Endothelial cell of umbilical vein (primary cell): ENCODE measurements at regions not wholly inside any gene's neighbourhood (a gene's known extent, or its start where the extent isn't known, plus 50 kb on each side); places are given as distances from the start of the nearest gene placed in this dataset.

Experiments used
- BruUV-seq: library from RNA; stranded (reverse); fragments of 400-500 nt; replicated peaks from 2 replicates; lab custom pipeline; 2021; lab: Mats Ljungman, UMichigan
- CTCF ChIA-PET: fragments of 300-600, 350-600 bp; sonication (Branson Sonifier 250); formaldehyde crosslinking; loops from one replicate; lab custom pipeline; 2021; ENCODE audit warnings: antibody characterized with exemption, inconsistent platforms; lab: Charles Lee
- POLR2A ChIA-PET: fragments of 300-600, 350-600 bp; sonication (Branson Sonifier 250); formaldehyde crosslinking; loops from one replicate; lab custom pipeline; 2021; ENCODE audit warnings: antibody characterized with exemption, inconsistent platforms; lab: Charles Lee
- DNase-seq: peaks from one replicate; pipeline ENCODE4 v3.0.0-alpha.2; 2011; ENCODE audit warnings: low read depth, low spot score
- FAIRE-seq: peaks from 2 replicates; lab custom pipeline; 2011; peaks lifted over from hg19 to GRCh38; lab: Jason Lieb, UNC
- H2AFZ ChIP-seq: 2 replicates; pipeline ENCODE4 v1.6.0; 2012; ENCODE audit warnings: low read depth, low read length, control low read depth, inconsistent platforms
- H3K27ac ChIP-seq: 2 replicates; pipeline ENCODE4 v1.5.1; 2011; ENCODE audit warnings: low read depth, mild to moderate bottlenecking, control low read depth, low read length, moderate library complexity; ENCODE audit not compliant: insufficient read depth
- H3K27me3 ChIP-seq, 2 experiments: 2 replicates each; pipeline versions ENCODE4 v1.6.0 to v1.6.1; 2011; ENCODE audit warnings: low read length in 2 of 2, mixed read lengths in 1 of 2; ENCODE audit not compliant: control insufficient read depth in 2 of 2, insufficient read depth in 2 of 2
- H3K36me3 ChIP-seq, 2 experiments: 2 replicates in 1 of 2; 3 replicates in 1 of 2; pipeline ENCODE4 v1.5.1; 2011; ENCODE audit warnings: low read length in 2 of 2, mild to moderate bottlenecking in 1 of 2, moderate library complexity in 1 of 2; ENCODE audit not compliant: control insufficient read depth in 2 of 2, insufficient read depth in 2 of 2; ENCODE audit errors: extremely low read depth in 1 of 2
- H3K4me1 ChIP-seq: 3 replicates; pipeline ENCODE4 v1.5.1; 2011; ENCODE audit warnings: mild to moderate bottlenecking, low read length; ENCODE audit not compliant: control insufficient read depth, insufficient read depth; ENCODE audit errors: extremely low read depth
- H3K4me2 ChIP-seq: 2 replicates; pipeline ENCODE4 v1.6.1; 2011; ENCODE audit warnings: low read length, control low read depth, mixed read lengths; ENCODE audit not compliant: insufficient read depth
- H3K4me3 ChIP-seq, 3 experiments: fragments of 200-600 bp in 1 of 3; sonication (generic), shearing (Covaris generic) in 1 of 3; replicated peaks in 1 of 3; 2 replicates each; pipeline ENCODE4 v1.5.1; 2011 to 2016; ENCODE audit warnings: control low read depth in 3 of 3, low read length in 3 of 3, mild to moderate bottlenecking in 2 of 3, inconsistent platforms in 1 of 3, low read depth in 1 of 3, moderate library complexity in 1 of 3; ENCODE audit not compliant: insufficient read depth in 1 of 3
- H3K79me2 ChIP-seq: 2 replicates; pipeline ENCODE4 v1.6.0; 2012; ENCODE audit warnings: low read length, inconsistent platforms; ENCODE audit not compliant: control insufficient read depth, insufficient read depth
- H3K9ac ChIP-seq: replicated peaks from 2 replicates; pipeline ENCODE3; 2011; ENCODE audit warnings: low read length, control low read depth; ENCODE audit not compliant: insufficient read depth; ENCODE audit errors: extremely low read depth
- H3K9me1 ChIP-seq: replicated peaks from 3 replicates; pipeline ENCODE4 v1.6.0; 2011; ENCODE audit warnings: mild to moderate bottlenecking, low read length; ENCODE audit not compliant: control insufficient read depth, insufficient read depth; ENCODE audit errors: extremely low read depth
- H3K9me3 ChIP-seq: replicated peaks from 2 replicates; pipeline ENCODE4 v1.5.1; 2012; ENCODE audit warnings: low read length, inconsistent platforms; ENCODE audit not compliant: control insufficient read depth, insufficient read depth
- H4K20me1 ChIP-seq: replicated peaks from 2 replicates; pipeline ENCODE3; 2011; ENCODE audit warnings: mild to moderate bottlenecking, low read length; ENCODE audit not compliant: control insufficient read depth, insufficient read depth; ENCODE audit errors: extremely low read depth
- EZH2 ChIP-seq: IDR thresholded peaks from 2 replicates; pipeline ENCODE4 v1.6.1; 2012; ENCODE audit warnings: borderline replicate concordance, low read depth, mild to moderate bottlenecking, moderate library complexity, low read length, inconsistent platforms; ENCODE audit not compliant: severe bottlenecking
- FOS ChIP-seq: IDR thresholded peaks from 2 replicates; pipeline ENCODE4 v1.6.1; 2011; ENCODE audit warnings: mild to moderate bottlenecking, low read length, moderate library complexity, borderline replicate concordance; ENCODE audit not compliant: insufficient read depth
- GATA2 ChIP-seq: IDR thresholded peaks from 2 replicates; pipeline ENCODE4 v1.7.0; 2011; ENCODE audit warnings: low read depth, mild to moderate bottlenecking, moderate library complexity, mixed read lengths, low read length; ENCODE audit not compliant: insufficient read length, insufficient read depth
- JUN ChIP-seq: IDR thresholded peaks from 2 replicates; pipeline ENCODE4 v1.6.1; 2011; ENCODE audit warnings: borderline replicate concordance, low read depth; ENCODE audit not compliant: insufficient read length, insufficient read depth
- MYC ChIP-seq: IDR thresholded peaks from one replicate; pipeline ENCODE4 v1.6.1; 2011; ENCODE audit warnings: mild to moderate bottlenecking, low read depth, low read length
- POLR2A ChIP-seq: IDR thresholded peaks from 2 replicates; pipeline ENCODE4 v1.6.1; 2012; ENCODE audit warnings: low read depth, mild to moderate bottlenecking, control low read depth, low read length
- POLR2AphosphoS5 ChIP-seq: IDR thresholded peaks from 2 replicates; pipeline ENCODE4 v1.6.1; 2012; ENCODE audit warnings: low read depth, mild to moderate bottlenecking, control low read depth, low read length, moderate library complexity; ENCODE audit not compliant: insufficient read depth
- dilution Hi-C: fragments of 300-500 bp; cut with MboI; formaldehyde crosslinking; loops from one replicate; pipeline ENCODE4 v1.15.0; 2019; ENCODE audit warnings: low sequenced_read_pairs; ENCODE audit not compliant: extremely low pct_ligation_motif_present
- intact Hi-C: fragments of 100-400 bp; cut with micrococcal nuclease; formaldehyde crosslinking; loops from one replicate; pipeline ENCODE4 v1.10.0; 2022
- TF ChIP-seq, protein P1 (sequence below), 2 donors: IDR thresholded peaks; 1 replicate in 1 of 2; 2 replicates in 1 of 2; pipeline ENCODE4 v1.5.1; 2011; ENCODE audit warnings: low read length in 2 of 2, mild to moderate bottlenecking in 2 of 2, moderate library complexity in 2 of 2, control low read depth in 1 of 2, inconsistent platforms in 1 of 2, low read depth in 1 of 2; ENCODE audit not compliant: insufficient read depth in 1 of 2; ENCODE audit errors: extremely low read depth in 1 of 2
- TF ChIP-seq, protein P2 (sequence below): IDR thresholded peaks from 2 replicates; pipeline ENCODE4 v1.6.1; 2011; ENCODE audit not compliant: insufficient read depth, insufficient read length

DNA sequence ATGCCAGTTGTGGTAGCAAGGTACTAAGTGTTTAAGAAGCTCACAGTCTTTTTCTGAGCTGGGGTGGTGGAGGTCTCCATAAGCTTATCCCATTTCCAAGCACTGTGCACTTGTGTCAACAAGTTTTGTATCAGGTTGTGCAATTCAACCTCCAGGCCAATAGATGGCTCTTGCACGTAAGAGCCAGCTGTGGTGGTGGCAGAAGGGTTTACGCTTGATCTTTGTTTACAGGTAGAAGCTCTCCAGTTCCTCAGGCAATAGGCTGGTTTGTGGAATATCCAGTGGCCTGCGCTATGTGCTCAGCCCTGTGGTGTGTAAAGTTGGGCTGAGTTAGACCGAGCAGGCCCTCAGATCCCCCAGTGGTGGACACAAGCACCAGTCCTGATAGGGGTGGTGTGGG, 89.7 kb upstream of the CNTNAP5 start:
- CTCF ChIA-PET, result no interaction called here
- POLR2A ChIA-PET, result no interaction called here
- H3K4me2 ChIP-seq, result no peak overlapping the region

More for the DNA sequence above, 89.7 kb upstream of the CNTNAP5 start:
- H3K4me1 ChIP-seq, result no peaks in the 10 kb centered on the region
- FAIRE-seq, result no peak
- no peak overlapping the region for H3K27ac ChIP-seq
- no peaks in the 10 kb centered on the region for H3K36me3 ChIP-seq
- TF ChIP-seq JUN (no peak), FOS (no peak), POLR2A (no peak), POLR2AphosphoS5 (no peak), GATA2 (no peak), MYC (no peak), EZH2 (no peak)
- TF ChIP-seq, protein P1, sequence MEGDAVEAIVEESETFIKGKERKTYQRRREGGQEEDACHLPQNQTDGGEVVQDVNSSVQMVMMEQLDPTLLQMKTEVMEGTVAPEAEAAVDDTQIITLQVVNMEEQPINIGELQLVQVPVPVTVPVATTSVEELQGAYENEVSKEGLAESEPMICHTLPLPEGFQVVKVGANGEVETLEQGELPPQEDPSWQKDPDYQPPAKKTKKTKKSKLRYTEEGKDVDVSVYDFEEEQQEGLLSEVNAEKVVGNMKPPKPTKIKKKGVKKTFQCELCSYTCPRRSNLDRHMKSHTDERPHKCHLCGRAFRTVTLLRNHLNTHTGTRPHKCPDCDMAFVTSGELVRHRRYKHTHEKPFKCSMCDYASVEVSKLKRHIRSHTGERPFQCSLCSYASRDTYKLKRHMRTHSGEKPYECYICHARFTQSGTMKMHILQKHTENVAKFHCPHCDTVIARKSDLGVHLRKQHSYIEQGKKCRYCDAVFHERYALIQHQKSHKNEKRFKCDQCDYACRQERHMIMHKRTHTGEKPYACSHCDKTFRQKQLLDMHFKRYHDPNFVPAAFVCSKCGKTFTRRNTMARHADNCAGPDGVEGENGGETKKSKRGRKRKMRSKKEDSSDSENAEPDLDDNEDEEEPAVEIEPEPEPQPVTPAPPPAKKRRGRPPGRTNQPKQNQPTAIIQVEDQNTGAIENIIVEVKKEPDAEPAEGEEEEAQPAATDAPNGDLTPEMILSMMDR (IDR thresholded peaks at IDR 0.05; ENCODE audit: extremely low read depth in 1 of 2, insufficient read depth in 1 of 2, low read depth in 1 of 2, low read length in 2 of 2), result no peak
- TF ChIP-seq, protein P2, sequence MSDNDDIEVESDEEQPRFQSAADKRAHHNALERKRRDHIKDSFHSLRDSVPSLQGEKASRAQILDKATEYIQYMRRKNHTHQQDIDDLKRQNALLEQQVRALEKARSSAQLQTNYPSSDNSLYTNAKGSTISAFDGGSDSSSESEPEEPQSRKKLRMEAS, result no peak
- no peak for DNase-seq
- no peaks in the 10 kb centered on the region for H3K79me2 ChIP-seq
- H3K27me3 ChIP-seq, result no peaks in the 10 kb centered on the region
- dilution Hi-C loops, result no loop called here
- no peak overlapping the region for H3K4me3 ChIP-seq
- no peaks in the 10 kb centered on the region for H3K9me1 ChIP-seq
- H3K9me3 ChIP-seq, result no peaks in the 10 kb centered on the region
- BruUV-seq, result no TSS peak
- intact Hi-C loops, result no loop called here
- H2AFZ ChIP-seq, result no peak overlapping the region
- H4K20me1 ChIP-seq, result no peaks in the 10 kb centered on the region
- H3K9ac ChIP-seq, result no peak overlapping the region
